ENCODE measurements at regions not wholly inside any gene's neighbourhood (a gene's known extent, or its start where the extent isn't known, plus 50 kb on each side); places are given as distances from the start of the nearest gene placed in this dataset.

- no peak for TF ChIP-seq RXRA (IDR thresholded peaks at IDR 0.05)
- TF ChIP-seq CTCF (IDR thresholded peaks at IDR 0.05; ENCODE audit: low read depth, low read length, missing input control): no peak
- TF ChIP-seq, protein P1, sequence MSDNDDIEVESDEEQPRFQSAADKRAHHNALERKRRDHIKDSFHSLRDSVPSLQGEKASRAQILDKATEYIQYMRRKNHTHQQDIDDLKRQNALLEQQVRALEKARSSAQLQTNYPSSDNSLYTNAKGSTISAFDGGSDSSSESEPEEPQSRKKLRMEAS (IDR thresholded peaks at IDR 0.05): no peak
- TF ChIP-seq SP1 (IDR thresholded peaks at IDR 0.05): no peak
Observed at GRCh38 chr3:144033863-144034262, 62.2 kb downstream of the DIPK2A start.
